Stomach smooth muscle (tissue), 2 donors: ENCODE measurements at regions not wholly inside any gene's neighbourhood (a gene's known extent, or its start where the extent isn't known, plus 50 kb on each side); places are given as distances from the start of the nearest gene placed in this dataset.

Source experiments
- H3K27ac ChIP-seq: one replicate; pipeline ENCODE4 v1.7.0; 2013; ENCODE audit warnings: mild to moderate bottlenecking, low read length, inconsistent platforms
- H3K27me3 ChIP-seq, 2 donors: one replicate each; pipeline ENCODE4 v1.7.0; 2013; ENCODE audit warnings: low read length in 2 of 2; ENCODE audit not compliant: insufficient read depth in 2 of 2, control insufficient read depth in 1 of 2
- H3K36me3 ChIP-seq, 2 donors: one replicate each; pipeline ENCODE4 v1.7.0; 2013; ENCODE audit warnings: low read length in 2 of 2; ENCODE audit not compliant: control insufficient read depth in 2 of 2, insufficient read depth in 2 of 2
- H3K4me1 ChIP-seq: one replicate; pipeline ENCODE4 v1.7.0; 2013; ENCODE audit warnings: low read length; ENCODE audit not compliant: control insufficient read depth, insufficient read depth
- H3K4me3 ChIP-seq, 2 donors: one replicate each; pipeline ENCODE4 v1.7.0; 2013; ENCODE audit warnings: low read length in 2 of 2
- H3K9ac ChIP-seq, 2 donors: one replicate each; pipeline ENCODE4 v1.7.0; 2013; ENCODE audit warnings: low read length in 2 of 2, mild to moderate bottlenecking in 1 of 2
- H3K9me3 ChIP-seq, 2 donors: one replicate each; pipeline ENCODE4 v1.7.0; 2013; ENCODE audit warnings: low read length in 2 of 2; ENCODE audit not compliant: control insufficient read depth in 2 of 2
- donor health status: healthy.
- donor health status: Pancreatic carcinoma.

- Histone ChIP-seq H3K27me3 (peaks cover 0 to 5% of the 10 kb centered on the region in 2 donors), H3K9ac (no peak overlapping the region), H3K36me3 (no peaks in the 10 kb centered on the region), H3K4me3 (no peak overlapping the region), H3K9me3 (peaks cover 0 to 4% of the 10 kb centered on the region in 2 donors), H3K27ac (no peak overlapping the region), H3K4me1 (no peaks in the 10 kb centered on the region)
Observed at GRCh38 chrX:46305431-46305830, 239.8 kb downstream of the ZNF674 start.

DNA sequence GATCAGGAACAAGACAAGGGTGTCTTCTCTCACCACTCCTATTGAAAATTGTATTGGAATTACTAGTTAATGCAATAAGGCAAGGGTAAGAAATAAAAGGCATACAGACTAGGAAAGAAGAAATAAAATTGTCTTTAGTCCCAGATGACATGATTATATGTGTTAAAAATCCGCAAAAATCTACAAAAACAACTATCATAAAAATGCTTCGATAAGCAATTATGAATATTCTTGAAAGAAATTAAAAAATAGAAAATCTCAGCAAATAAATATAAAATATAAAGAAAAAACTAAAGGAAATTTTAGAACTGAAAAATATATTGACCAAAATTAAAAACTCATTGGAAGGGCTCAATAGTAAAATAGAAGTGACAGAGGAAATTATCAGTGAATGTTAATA lies 243.3 kb downstream of the ZNF674 start:
- no peaks in the 10 kb centered on the region for H3K27me3 ChIP-seq
- H3K27ac ChIP-seq: no peak overlapping the region

GRCh38 chrX:46298821-46299220 lies 246.4 kb downstream of the ZNF674 start:
- H3K27ac ChIP-seq: no peak overlapping the region
- peaks cover 0 to 2% of the 10 kb centered on the region in 2 donors for H3K27me3 ChIP-seq
- no peaks in the 10 kb centered on the region for H3K4me1 ChIP-seq
- no peak overlapping the region for H3K4me3 ChIP-seq
- H3K36me3 ChIP-seq: no peaks in the 10 kb centered on the region
- H3K9ac ChIP-seq: no peak overlapping the region
- H3K9me3 ChIP-seq: no peaks in the 10 kb centered on the region

More for the DNA sequence above, 243.3 kb downstream of the ZNF674 start:
- H3K4me3 ChIP-seq: no peak overlapping the region
- no peaks in the 10 kb centered on the region for H3K4me1 ChIP-seq
- no peaks in the 10 kb centered on the region for H3K36me3 ChIP-seq
- peaks cover 0 to 4% of the 10 kb centered on the region in 2 donors for H3K9me3 ChIP-seq
- H3K9ac ChIP-seq: no peak overlapping the region

DNA sequence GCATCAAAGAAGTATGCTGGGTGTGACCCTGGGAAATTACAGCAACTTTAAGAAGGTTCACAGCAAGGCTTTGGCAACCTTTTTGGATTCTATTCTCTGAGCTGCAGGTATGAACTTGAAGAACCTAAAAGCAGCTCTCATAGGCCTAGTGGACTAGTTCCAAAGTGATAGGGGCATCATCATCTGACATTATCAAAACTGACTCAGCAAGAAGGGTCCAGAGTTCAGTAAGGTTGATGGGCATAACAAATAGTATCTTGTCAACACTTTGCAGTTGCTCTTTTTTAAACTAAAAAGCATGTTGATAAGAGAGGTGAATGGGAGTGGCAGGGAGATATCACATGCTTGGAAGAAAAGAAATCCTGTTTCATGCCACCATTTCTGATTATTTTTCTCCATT lies 249.3 kb downstream of the ZNF674 start:
- Histone ChIP-seq H3K27me3 (peaks cover 0 to 7% of the 10 kb centered on the region in 2 donors), H3K9ac (no peak overlapping the region), H3K27ac (no peak overlapping the region)

GRCh38 chrX:46294234-46294633 lies 251.0 kb downstream of the ZNF674 start:
- H3K4me1 ChIP-seq: no peaks in the 10 kb centered on the region
- no peaks in the 10 kb centered on the region for H3K9me3 ChIP-seq
- no peaks in the 10 kb centered on the region for H3K36me3 ChIP-seq
- no peak overlapping the region for H3K9ac ChIP-seq
- no peak overlapping the region for H3K27ac ChIP-seq
- peaks cover 0 to 7% of the 10 kb centered on the region in 2 donors for H3K27me3 ChIP-seq
- H3K4me3 ChIP-seq: no peak overlapping the region

More for the DNA sequence above, 249.3 kb downstream of the ZNF674 start:
- H3K9me3 ChIP-seq: no peaks in the 10 kb centered on the region
- H3K36me3 ChIP-seq: no peaks in the 10 kb centered on the region
- H3K4me3 ChIP-seq: no peak overlapping the region
- no peaks in the 10 kb centered on the region for H3K4me1 ChIP-seq

DNA sequence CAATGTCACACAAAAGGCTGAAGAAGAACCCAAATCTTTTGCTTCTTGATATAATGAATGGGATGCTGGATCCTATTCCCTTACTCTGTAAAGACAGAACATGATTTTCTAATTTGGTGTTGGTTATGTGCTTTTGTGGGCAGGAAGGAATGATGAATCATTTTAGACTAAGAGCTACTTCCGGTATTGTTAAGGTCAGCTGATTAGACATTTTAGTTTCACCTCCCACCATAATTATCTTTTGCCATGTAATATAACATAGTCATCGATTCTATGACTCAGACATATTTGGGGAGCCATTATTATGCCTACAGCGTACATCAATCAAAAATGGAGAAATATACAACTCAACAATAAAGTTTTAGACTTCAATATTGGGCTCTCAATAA lies 265.3 kb downstream of the ZNF674 start:
- Histone ChIP-seq H3K27ac (no peak overlapping the region), H3K9ac (no peak overlapping the region), H3K9me3 (no peaks in the 10 kb centered on the region), H3K4me1 (no peaks in the 10 kb centered on the region), H3K36me3 (no peaks in the 10 kb centered on the region), H3K4me3 (no peak overlapping the region), H3K27me3 (no peaks in the 10 kb centered on the region)

DNA sequence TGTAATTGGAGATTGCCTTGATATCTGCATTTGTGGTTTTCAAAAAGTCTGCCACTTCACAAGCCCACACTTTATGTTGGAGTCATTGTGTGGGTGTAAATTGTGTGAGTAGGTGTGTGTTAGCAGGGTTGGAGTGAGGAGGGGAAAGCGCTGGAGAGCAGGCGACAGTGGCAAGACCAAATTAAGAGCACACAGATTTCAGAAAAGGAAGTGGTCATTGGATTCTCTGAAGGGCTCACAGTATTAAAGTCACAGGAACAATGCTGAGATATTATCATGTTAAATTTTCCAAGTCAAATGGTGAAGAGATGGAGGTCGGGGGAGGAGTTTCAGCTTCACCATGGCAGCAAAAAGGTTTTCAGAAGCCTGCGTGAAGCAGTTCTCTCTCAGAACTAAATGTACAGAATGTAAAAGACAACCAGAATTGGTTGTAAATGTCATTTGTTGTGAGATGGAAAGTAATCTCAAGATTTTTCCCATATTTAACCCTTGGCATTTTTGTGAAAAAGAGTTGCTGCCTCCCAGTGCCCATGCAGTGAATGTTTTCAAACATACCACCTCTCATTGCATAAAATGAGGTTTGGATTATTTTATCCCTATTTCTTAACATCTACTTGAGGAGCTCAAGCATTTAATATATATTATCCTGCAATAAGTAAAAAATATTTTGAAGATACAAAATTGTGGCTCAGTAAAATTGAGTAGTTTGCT lies 265.9 kb downstream of the ZNF674 start:
- Histone ChIP-seq H3K27me3 (no peaks in the 10 kb centered on the region), H3K4me3 (no peak overlapping the region), H3K9me3 (no peaks in the 10 kb centered on the region), H3K4me1 (no peaks in the 10 kb centered on the region), H3K36me3 (no peaks in the 10 kb centered on the region), H3K27ac (no peak overlapping the region), H3K9ac (no peak overlapping the region)

- H3K4me1 ChIP-seq: no peaks in the 10 kb centered on the region
- no peaks in the 10 kb centered on the region for H3K9me3 ChIP-seq
- H3K27ac ChIP-seq: no peak overlapping the region
- no peaks in the 10 kb centered on the region for H3K36me3 ChIP-seq
- no peak overlapping the region for H3K4me3 ChIP-seq
- H3K27me3 ChIP-seq: no peaks in the 10 kb centered on the region
- H3K9ac ChIP-seq: no peak overlapping the region
Observed at GRCh38 chrX:46278572-46278971, 266.6 kb downstream of the ZNF674 start.

- Histone ChIP-seq H3K36me3 (no peaks in the 10 kb centered on the region), H3K4me1 (no peaks in the 10 kb centered on the region), H3K9me3 (no peaks in the 10 kb centered on the region), H3K27me3 (peaks cover 0 to 7% of the 10 kb centered on the region in 2 donors), H3K9ac (no peak overlapping the region), H3K4me3 (no peak overlapping the region), H3K27ac (no peak overlapping the region)
Observed at GRCh38 chrX:46268412-46268811, 276.8 kb downstream of the ZNF674 start.

GRCh38 chrX:46263494-46263893 lies 281.7 kb downstream of the ZNF674 start:
- Histone ChIP-seq H3K9ac (no peak overlapping the region), H3K27ac (no peak overlapping the region), H3K4me3 (no peak overlapping the region), H3K4me1 (no peaks in the 10 kb centered on the region), H3K9me3 (no peaks in the 10 kb centered on the region), H3K27me3 (peaks cover 0 to 2% of the 10 kb centered on the region in 2 donors), H3K36me3 (no peaks in the 10 kb centered on the region)

DNA sequence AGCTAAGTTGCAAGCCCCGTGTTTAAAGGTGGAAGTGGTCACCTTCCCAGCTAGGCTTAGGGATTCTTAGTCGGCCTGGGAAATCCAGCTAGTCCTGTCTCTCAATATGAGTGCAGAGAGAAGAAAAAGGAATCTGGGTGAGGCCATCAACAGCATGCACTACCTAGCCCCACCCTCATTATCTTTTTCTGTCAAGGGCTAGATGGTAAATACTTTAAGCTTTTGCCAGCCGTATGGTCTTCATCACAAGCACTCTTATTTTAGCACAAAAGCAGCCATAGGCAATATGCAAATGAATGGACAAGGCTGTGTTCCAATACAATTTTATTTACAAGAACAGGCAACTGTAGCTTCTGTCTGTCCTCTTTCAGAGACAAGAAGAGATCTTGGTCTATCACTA lies 282.9 kb downstream of the ZNF674 start:
- H3K27me3 ChIP-seq: peaks cover 0 to 2% of the 10 kb centered on the region in 2 donors
- H3K4me1 ChIP-seq: no peaks in the 10 kb centered on the region
- no peak overlapping the region for H3K9ac ChIP-seq
- no peaks in the 10 kb centered on the region for H3K9me3 ChIP-seq
- H3K27ac ChIP-seq: no peak overlapping the region
- no peak overlapping the region for H3K4me3 ChIP-seq
- H3K36me3 ChIP-seq: no peaks in the 10 kb centered on the region
